ENCODE measurements at regions not wholly inside any gene's neighbourhood (a gene's known extent, or its start where the extent isn't known, plus 50 kb on each side); places are given as distances from the start of the nearest gene placed in this dataset.

- no peaks in the 10 kb centered on the region for H3K79me2 ChIP-seq (replicated peaks; ENCODE audit: insufficient read depth)
- no peak for DNase-seq (ENCODE audit: low spot score)
- peaks cover 35% of the 10 kb centered on the region for H3K4me1 Mint-ChIP-seq
These were observed 186.0 kb downstream of the TANC2 start for GRCh38 chr17:63151941-63152523.

More at GRCh38 chr17:63151941-63152523, 186.0 kb downstream of the TANC2 start:
- H3K9me2 ChIP-seq (ENCODE audit: insufficient read depth), result no peaks in the 10 kb centered on the region
- no peaks in the 10 kb centered on the region for H3K27me3 ChIP-seq (ENCODE audit: insufficient read depth)
- H3K4me2 ChIP-seq, result no peak overlapping the region
- no peaks in the 10 kb centered on the region for H4K20me1 ChIP-seq (replicated peaks; ENCODE audit: insufficient read depth)
- no peaks in the 10 kb centered on the region for H3K9me3 Mint-ChIP-seq
- H2AFZ ChIP-seq, result no peak overlapping the region
- peak overlapping the region; percentile 89 for H3K27ac Mint-ChIP-seq
- H3K4me1 ChIP-seq (ENCODE audit: insufficient read depth), result peaks cover 31% of the 10 kb centered on the region
- no peaks in the 10 kb centered on the region for H3K36me3 ChIP-seq (ENCODE audit: insufficient read depth)
- H3K4me3 ChIP-seq, result no peak overlapping the region
- H3K4me3 Mint-ChIP-seq, result no peak overlapping the region
- H3K27me3 Mint-ChIP-seq (ENCODE audit: insufficient read depth, low read depth, poor library complexity), result no peaks in the 10 kb centered on the region
- H3K36me3 Mint-ChIP-seq (ENCODE audit: low read depth), result no peaks in the 10 kb centered on the region
- H3F3A ChIP-seq (replicated peaks; ENCODE audit: low read depth), result no peaks in the 10 kb centered on the region
- ATAC-seq, result no peak
- H3K27ac ChIP-seq (ENCODE audit: low read depth), result no peak overlapping the region
- TF ChIP-seq POLR2AphosphoS5 (IDR thresholded peaks at IDR 0.05; ENCODE audit: low read depth), result no peak
- no peak for TF ChIP-seq ZNF331 (CRISPR knock-in tag; IDR thresholded peaks at IDR 0.05; ENCODE audit: low read depth)
- TF ChIP-seq NANOG (IDR thresholded peaks at IDR 0.05; ENCODE audit: borderline replicate concordance), result no peak
- TF ChIP-seq ETS1 (IDR thresholded peaks at IDR 0.05), result no peak
- TF ChIP-seq CREB1 (CRISPR knock-in tag; IDR thresholded peaks at IDR 0.05; ENCODE audit: low read depth), result no peak
- TF ChIP-seq EZH2 (IDR thresholded peaks at IDR 0.05; ENCODE audit: low read depth, unreplicated experiment), result no peak
- no peak for TF ChIP-seq CTCF (conservative IDR thresholded peaks at IDR 0.05; ENCODE audit: low read depth in 2 of 2)
- TF ChIP-seq EZH2phosphoT487 (IDR thresholded peaks at IDR 0.05; ENCODE audit: unreplicated experiment), result no peak
- TF ChIP-seq JUNB (IDR thresholded peaks at IDR 0.05; ENCODE audit: unreplicated experiment), result no peak
- TF ChIP-seq REST (IDR thresholded peaks at IDR 0.05; ENCODE audit: unreplicated experiment), result no peak
- no peak for TF ChIP-seq STAT1 (IDR thresholded peaks at IDR 0.05; ENCODE audit: unreplicated experiment)
- TF ChIP-seq ZNF114 (CRISPR knock-in tag; IDR thresholded peaks at IDR 0.05), result no peak
- TF ChIP-seq ZNF462 (CRISPR knock-in tag; IDR thresholded peaks at IDR 0.05), result no peak
